ENCODE measurements at regions not wholly inside any gene's neighbourhood (a gene's known extent, or its start where the extent isn't known, plus 50 kb on each side); places are given as distances from the start of the nearest gene placed in this dataset.

- no peak for TF ChIP-seq ETV5 (CRISPR knock-in tag; IDR thresholded peaks at IDR 0.05; ENCODE audit: low read depth)
- TF ChIP-seq ZNF586 (CRISPR knock-in tag; conservative IDR thresholded peaks at IDR 0.05) = no peak
Observed at GRCh38 chr11:92886243-92886905, 83.1 kb upstream of the MTNR1B start (continued).

GRCh38 chr11:92888696-92889095, 80.8 kb upstream of the MTNR1B start:
- no peaks in the 10 kb centered on the region for H4K20me1 ChIP-seq (replicated peaks; ENCODE audit: control insufficient read depth, insufficient read depth, low read length)
- CTCF ChIA-PET (ENCODE audit: low intra/inter-chr PET ratio) = no interaction called here
- POLR2A ChIA-PET = no interaction called here
- H3K27me3 ChIP-seq (ENCODE audit: control insufficient read depth in 2 of 2, insufficient read depth in 2 of 2, low read length in 2 of 2) = no peaks in the 10 kb centered on the region
- ATAC-seq (no peak), DNase-seq (ENCODE audit: extremely low read depth in 1 of 4, low spot score in 3 of 4) (peak; percentile 12 to 24 (median 14)), FAIRE-seq (no peak)
- no peaks in the 10 kb centered on the region for H3K36me3 ChIP-seq (ENCODE audit: control insufficient read depth, insufficient read depth, low read length)
- in situ Hi-C loops (cut with MboI) = no loop called here
- H3K4me3 ChIP-seq = no peak overlapping the region
- no peak overlapping the region for H2AFZ ChIP-seq (ENCODE audit: low read depth, low read length)
- H3K9me3 ChIP-seq (replicated peaks; ENCODE audit: control insufficient read depth, insufficient read depth, low read depth, low read length) = no peaks in the 10 kb centered on the region
- no peaks in the 10 kb centered on the region for H3K79me2 ChIP-seq (ENCODE audit: control insufficient read depth, insufficient read depth, low read length)
- H3K9ac ChIP-seq (ENCODE audit: insufficient read depth in 1 of 2, low read depth in 2 of 2, low read length in 2 of 2) = no peak overlapping the region
- 5% methylated on average over 5 of the region's 5 CpGs for WGBS (ENCODE audit: insufficient coverage, low coverage, missing lambda C conversion rate)
- no TSS peak for BruUV-seq (replicated peaks)
- intact Hi-C loops (cut with micrococcal nuclease) = no loop called here
- H3K4me2 ChIP-seq (ENCODE audit: insufficient read depth, low read length) = no peak overlapping the region
- no peaks in the 10 kb centered on the region for H3K4me1 ChIP-seq (replicated peaks in 1 of 2; ENCODE audit: control insufficient read depth in 2 of 2, insufficient read depth in 2 of 2, low read length in 2 of 2)
- H3K27ac ChIP-seq (ENCODE audit: extremely low read depth, low read depth, low read length) = no peak overlapping the region
- H3K9me1 ChIP-seq (ENCODE audit: control insufficient read depth, insufficient read depth, low read length) = no peaks in the 10 kb centered on the region
- TF ChIP-seq ZNF263 (CRISPR knock-in tag; IDR thresholded peaks at IDR 0.05; ENCODE audit: borderline replicate concordance) (no peak), RHOXF2B (CRISPR knock-in tag; conservative IDR thresholded peaks at IDR 0.05) (no peak), CBFA2T3 (IDR thresholded peaks at IDR 0.05) (peak; percentile 46), CBFA2T2 (conservative IDR thresholded peaks at IDR 0.05) (0 out of 2 replicates have a peak, but pooled peaks have one; percentile 19), JUND (IDR thresholded peaks at IDR 0.05; ENCODE audit: borderline replicate concordance, low read depth, low read length) (peak; percentile 38; the same call in 1 of the 2 replicates), JUND (tag; IDR thresholded peaks at IDR 0.05; ENCODE audit: borderline replicate concordance, low read depth, low read length) (no peak; the same call in 2 of the 3 replicates), TOE1 (IDR thresholded peaks at IDR 0.05; ENCODE audit: borderline replicate concordance) (no peak), TOE1 (CRISPR knock-in tag; IDR thresholded peaks at IDR 0.05; ENCODE audit: borderline replicate concordance, low read depth) (no peak), KAT8 (IDR thresholded peaks at IDR 0.05; ENCODE audit: low read depth) (no peak), PCBP2 (IDR thresholded peaks at IDR 0.05; ENCODE audit: low read depth, low read length, poor library complexity, severe bottlenecking) (no peak), SOX6 (IDR thresholded peaks at IDR 0.05) (no peak), ZNF165 (CRISPR knock-in tag; IDR thresholded peaks at IDR 0.05; ENCODE audit: borderline replicate concordance) (no peak), NR1H2 (CRISPR knock-in tag; IDR thresholded peaks at IDR 0.05) (no peak), CREB3L1 (IDR thresholded peaks at IDR 0.05; ENCODE audit: borderline replicate concordance, low read depth) (no peak), ZFX (CRISPR knock-in tag; IDR thresholded peaks at IDR 0.05) (no peak), ZNF316 (IDR thresholded peaks at IDR 0.05) (peak; percentile 99), FOXK2 (conservative IDR thresholded peaks at IDR 0.05 in 1 of 2, IDR thresholded peaks at IDR 0.05 in 1 of 2; ENCODE audit: low read depth in 2 of 2) (no peak), FOSL1 (tag; conservative IDR thresholded peaks at IDR 0.05) (0 out of 2 replicates have a peak, but pooled peaks have one; percentile 14), GATAD2A (IDR thresholded peaks at IDR 0.05) (no peak), RFX5 (IDR thresholded peaks at IDR 0.05; ENCODE audit: low read depth, low read length) (no peak)

All from K562 (cell line).